H1 (cell line): ENCODE measurements at regions not wholly inside any gene's neighbourhood (a gene's known extent, or its start where the extent isn't known, plus 50 kb on each side); places are given as distances from the start of the nearest gene placed in this dataset.

Source experiments
- CTCF ChIA-PET: fragments of 300-600 bp; sonication (Branson Sonifier 250); formaldehyde crosslinking; loops from one replicate; lab custom pipeline; 2021; ENCODE audit not compliant: partially characterized antibody; lab: Charles Lee
- POLR2A ChIA-PET: fragments of 300-600 bp; sonication (Branson Sonifier 250); formaldehyde crosslinking; loops from one replicate; lab custom pipeline; 2021; ENCODE audit warnings: inconsistent platforms; ENCODE audit not compliant: partially characterized antibody; lab: Charles Lee
- DNase-seq, 2 experiments: peaks; one replicate each; pipeline versions ENCODE4 v3.0.0 to v3.0.0-alpha.2; 2010 to 2022; ENCODE audit warnings: low spot score in 2 of 2, low read depth in 1 of 2, mixed read lengths in 1 of 2
- FAIRE-seq: peaks from 2 replicates; lab custom pipeline; 2011; peaks lifted over from hg19 to GRCh38; lab: Jason Lieb, UNC
- H2AFZ ChIP-seq: 2 replicates; pipeline ENCODE4 v1.8.1; 2012; ENCODE audit warnings: low read length, inconsistent platforms
- H2AK5ac ChIP-seq: 2 replicates; pipeline ENCODE4 v1.6.1; 2013; ENCODE audit warnings: low read depth, low read length
- H2BK120ac ChIP-seq: replicated peaks from 2 replicates; pipeline ENCODE3; 2013; ENCODE audit warnings: low read depth, low read length, inconsistent platforms
- H2BK12ac ChIP-seq: 2 replicates; pipeline ENCODE4 v1.6.1; 2013; ENCODE audit warnings: low read depth, low read length
- H2BK15ac ChIP-seq: 2 replicates; pipeline ENCODE4 v1.6.1; 2013; ENCODE audit warnings: low read length
- H2BK20ac ChIP-seq: 2 replicates; pipeline ENCODE4 v1.6.1; 2013; ENCODE audit warnings: low read length
- H2BK5ac ChIP-seq: 2 replicates; pipeline ENCODE4 v1.6.1; 2013; ENCODE audit warnings: low read depth, low read length
- H3K14ac ChIP-seq: 2 replicates; pipeline ENCODE4 v1.6.1; 2013; ENCODE audit warnings: inconsistent platforms; ENCODE audit not compliant: insufficient read length
- H3K18ac ChIP-seq: 2 replicates; pipeline ENCODE4 v1.6.1; 2013; ENCODE audit warnings: low read length; ENCODE audit errors: extremely low read depth
- H3K23ac ChIP-seq: 2 replicates; pipeline ENCODE4 v1.6.1; 2013; ENCODE audit warnings: inconsistent platforms; ENCODE audit not compliant: insufficient read length
- H3K23me2 ChIP-seq: 2 replicates; pipeline ENCODE4 v1.6.1; 2013; ENCODE audit warnings: low read depth, low read length
- H3K27ac ChIP-seq: 2 replicates; pipeline ENCODE4 v1.6.1; 2011; ENCODE audit warnings: low read depth, low read length, inconsistent platforms
- H3K27me3 ChIP-seq, 4 experiments: replicated peaks in 1 of 4; 1 replicate in 1 of 4; 2 replicates in 3 of 4; pipeline versions ENCODE4 v1.6.1 to v1.8.1; 2011 to 2013; ENCODE audit warnings: low read length in 3 of 4, mild to moderate bottlenecking in 3 of 4, inconsistent platforms in 2 of 4, mixed read lengths in 2 of 4, moderate library complexity in 1 of 4; ENCODE audit not compliant: control insufficient read depth in 3 of 4, insufficient read depth in 3 of 4; ENCODE audit errors: extremely low read depth in 1 of 4
- H3K36me3 ChIP-seq, 4 experiments: 2 replicates each; pipeline versions ENCODE4 v1.6.1 to v1.8.1; 2011 to 2013; ENCODE audit warnings: mild to moderate bottlenecking in 4 of 4, low read length in 3 of 4, moderate library complexity in 2 of 4, control low read depth in 1 of 4, inconsistent platforms in 1 of 4; ENCODE audit not compliant: insufficient read depth in 4 of 4, control insufficient read depth in 2 of 4
- H3K4ac ChIP-seq: replicated peaks from 2 replicates; pipeline ENCODE3; 2013; ENCODE audit warnings: low read length, low read depth, mixed read lengths, inconsistent platforms; ENCODE audit not compliant: insufficient read length
- H3K4me1 ChIP-seq, 4 experiments: replicated peaks in 1 of 4; 1 replicate in 1 of 4; 2 replicates in 3 of 4; pipeline versions ENCODE4 v1.6.1 to v1.8.1; 2011 to 2013; ENCODE audit warnings: low read length in 3 of 4, inconsistent platforms in 2 of 4, mixed read lengths in 1 of 4; ENCODE audit not compliant: insufficient read depth in 4 of 4, control insufficient read depth in 3 of 4
- H3K4me2 ChIP-seq, 2 experiments: 2 replicates each; pipeline versions ENCODE4 v1.6.1 to v1.8.1; 2011 to 2013; ENCODE audit warnings: low read depth in 2 of 2, low read length in 2 of 2, control low read depth in 1 of 2, inconsistent platforms in 1 of 2, mild to moderate bottlenecking in 1 of 2; ENCODE audit not compliant: insufficient read depth in 1 of 2
- H3K4me3 ChIP-seq, 4 experiments: fragments of 200-600, 300-600 bp in 1 of 4; sonication (generic), shearing (Covaris generic), sonication (Bioruptor Twin) in 1 of 4; 2 replicates each; pipeline versions ENCODE4 v1.5.1 to v1.8.1; 2011 to 2016; ENCODE audit warnings: low read length in 4 of 4, low read depth in 3 of 4, control low read depth in 2 of 4, inconsistent platforms in 2 of 4, mild to moderate bottlenecking in 2 of 4, mixed read lengths in 1 of 4, moderate library complexity in 1 of 4; ENCODE audit not compliant: insufficient read depth in 2 of 4; ENCODE audit errors: extremely low read depth in 1 of 4
- H3K56ac ChIP-seq: replicated peaks from 2 replicates; pipeline ENCODE3; 2013; ENCODE audit warnings: low read depth, mild to moderate bottlenecking, mixed read lengths, low read length, inconsistent platforms; ENCODE audit not compliant: insufficient read length
- H3K79me1 ChIP-seq: 2 replicates; pipeline ENCODE4 v1.6.1; 2013; ENCODE audit warnings: low read depth, low read length, control low read depth
- H3K79me2 ChIP-seq, 2 experiments: 2 replicates each; pipeline versions ENCODE4 v1.6.1 to v1.8.1; 2012 to 2013; ENCODE audit warnings: low read length in 2 of 2, mild to moderate bottlenecking in 2 of 2, inconsistent platforms in 1 of 2; ENCODE audit not compliant: insufficient read depth in 2 of 2, control insufficient read depth in 1 of 2
- H3K9ac ChIP-seq, 4 experiments: replicated peaks in 1 of 4; 1 replicate in 1 of 4; 2 replicates in 3 of 4; pipeline versions ENCODE4 v1.6.1 to v1.8.1; 2011 to 2013; ENCODE audit warnings: low read depth in 3 of 4, low read length in 3 of 4, control low read depth in 2 of 4, mild to moderate bottlenecking in 2 of 4, moderate library complexity in 2 of 4, inconsistent platforms in 1 of 4; ENCODE audit errors: extremely low read depth in 1 of 4
- H3K9me3 ChIP-seq, 2 experiments: 2 replicates each; pipeline versions ENCODE4 v1.6.1 to v1.8.1; 2012 to 2013; ENCODE audit warnings: mild to moderate bottlenecking in 2 of 2, moderate library complexity in 2 of 2, control low read depth in 1 of 2, inconsistent platforms in 1 of 2, low read depth in 1 of 2, low read length in 1 of 2, mixed read lengths in 1 of 2; ENCODE audit not compliant: insufficient read depth in 2 of 2
- H4K20me1 ChIP-seq, 2 experiments: replicated peaks in 1 of 2; 2 replicates each; pipeline versions ENCODE3 to v1.8.1; 2011 to 2013; ENCODE audit warnings: inconsistent platforms in 2 of 2, low read length in 2 of 2, mild to moderate bottlenecking in 1 of 2; ENCODE audit not compliant: insufficient read depth in 2 of 2, control insufficient read depth in 1 of 2
- H4K5ac ChIP-seq: 2 replicates; pipeline ENCODE4 v1.6.1; 2013; ENCODE audit warnings: low read length, low read depth, mixed read lengths, inconsistent platforms; ENCODE audit not compliant: insufficient read length
- H4K8ac ChIP-seq: 2 replicates; pipeline ENCODE4 v1.8.0; 2013; ENCODE audit warnings: mild to moderate bottlenecking, moderate library complexity, low read length, inconsistent platforms; ENCODE audit not compliant: insufficient read depth; ENCODE audit errors: extremely low read depth
- H4K91ac ChIP-seq: replicated peaks from 2 replicates; pipeline ENCODE3; 2013; ENCODE audit warnings: low read length, mixed read lengths, inconsistent platforms; ENCODE audit not compliant: insufficient read length
- BACH1 ChIP-seq: IDR thresholded peaks from 2 replicates; pipeline ENCODE4 v1.6.1; 2012; ENCODE audit warnings: low read length, improper control_type of control experiment
- KDM4A ChIP-seq: IDR thresholded peaks from one replicate; pipeline ENCODE4 v1.7.1; 2012; ENCODE audit warnings: low read depth, mild to moderate bottlenecking, moderate library complexity, low read length, inconsistent platforms; ENCODE audit not compliant: severe bottlenecking
- MAFK ChIP-seq: IDR thresholded peaks from 2 replicates; pipeline ENCODE4 v1.6.1; 2012; ENCODE audit warnings: low read depth, mild to moderate bottlenecking, improper control_type of control experiment, low read length
- NANOG ChIP-seq: IDR thresholded peaks from 2 replicates; pipeline ENCODE4 v1.6.1; 2011; ENCODE audit warnings: low read length, low read depth, mild to moderate bottlenecking, inconsistent platforms; ENCODE audit not compliant: insufficient read depth, poor library complexity, severe bottlenecking
- RNF2 ChIP-seq: fragments of 200-900, 300-1000 bp; sonication (generic); IDR thresholded peaks from 2 replicates; pipeline ENCODE4 v1.7.1; 2016; ENCODE audit warnings: borderline replicate concordance, low read depth, mild to moderate bottlenecking, antibody characterized with exemption, low read length; ENCODE audit not compliant: poor library complexity, severe bottlenecking; ENCODE audit errors: missing control alignments
- SP2 ChIP-seq: IDR thresholded peaks from 2 replicates; pipeline ENCODE4 v1.6.1; 2012; ENCODE audit warnings: mild to moderate bottlenecking, low read length, inconsistent platforms
- TCF12 ChIP-seq: IDR thresholded peaks from 2 replicates; pipeline ENCODE4 v1.6.1; 2011; ENCODE audit warnings: low read depth, mild to moderate bottlenecking, low read length
- WGBS, 2 experiments: shearing (Covaris generic) in 1 of 2; methylation state at CpG; one replicate each; pipeline versions ENCODE4 v1.1.6 to v1.1.7; 2013 to 2015; ENCODE audit warnings: low lambda C conversion rate in 2 of 2, mixed read lengths in 2 of 2, inconsistent platforms in 1 of 2, low coverage in 1 of 2, missing lambda C conversion rate in 1 of 2; ENCODE audit not compliant: insufficient replicate concordance in 2 of 2, insufficient coverage in 1 of 2, insufficient read length in 1 of 2; ENCODE audit errors: extremely low coverage in 1 of 2, missing lambda C conversion rate in 1 of 2; 5-methylcytosine and 5-hydroxymethylcytosine counted together
- TF ChIP-seq, protein P1 (sequence below), 3 experiments: IDR thresholded peaks; 1 replicate in 2 of 3; 2 replicates in 1 of 3; pipeline versions ENCODE4 v1.5.1 to v1.6.1; 2011; ENCODE audit warnings: low read length in 3 of 3, mild to moderate bottlenecking in 3 of 3, inconsistent platforms in 2 of 3, low read depth in 1 of 3, moderate library complexity in 1 of 3; ENCODE audit not compliant: insufficient read depth in 1 of 3; ENCODE audit errors: control extremely low read depth in 1 of 3

- Histone ChIP-seq H3K23ac (no peak overlapping the region), H4K8ac (no peak overlapping the region), H3K27ac (no peak overlapping the region), H3K36me3 (peaks cover 0 to 3% (median 0%) of the 10 kb centered on the region in 4 experiments; a peak in 1 of 8 replicates), H3K4me1 (no peaks in the 10 kb centered on the region), H4K91ac (no peak overlapping the region), H3K4me2 (no peak overlapping the region), H3K4ac (no peak overlapping the region), H2BK15ac (no peak overlapping the region), H3K27me3 (no peaks in the 10 kb centered on the region), H2BK120ac (no peak overlapping the region), H2BK5ac (no peak overlapping the region), H3K9ac (no peak overlapping the region), H2AFZ (no peak overlapping the region), H2AK5ac (no peak overlapping the region), H3K4me3 (no peak overlapping the region), H3K9me3 (peaks cover 0 to 8% of the 10 kb centered on the region in 2 experiments; a peak in 1 of 4 replicates), H3K18ac (no peak overlapping the region), H2BK20ac (no peak overlapping the region), H3K23me2 (no peaks in the 10 kb centered on the region), H3K79me1 (no peaks in the 10 kb centered on the region), H2BK12ac (no peak overlapping the region), H4K5ac (no peak overlapping the region), H3K14ac (no peak overlapping the region), H4K20me1 (no peaks in the 10 kb centered on the region), H3K56ac (no peak overlapping the region), H3K79me2 (no peaks in the 10 kb centered on the region)
- FAIRE-seq (no peak), DNase-seq (no peak)
- TF ChIP-seq, protein P1, sequence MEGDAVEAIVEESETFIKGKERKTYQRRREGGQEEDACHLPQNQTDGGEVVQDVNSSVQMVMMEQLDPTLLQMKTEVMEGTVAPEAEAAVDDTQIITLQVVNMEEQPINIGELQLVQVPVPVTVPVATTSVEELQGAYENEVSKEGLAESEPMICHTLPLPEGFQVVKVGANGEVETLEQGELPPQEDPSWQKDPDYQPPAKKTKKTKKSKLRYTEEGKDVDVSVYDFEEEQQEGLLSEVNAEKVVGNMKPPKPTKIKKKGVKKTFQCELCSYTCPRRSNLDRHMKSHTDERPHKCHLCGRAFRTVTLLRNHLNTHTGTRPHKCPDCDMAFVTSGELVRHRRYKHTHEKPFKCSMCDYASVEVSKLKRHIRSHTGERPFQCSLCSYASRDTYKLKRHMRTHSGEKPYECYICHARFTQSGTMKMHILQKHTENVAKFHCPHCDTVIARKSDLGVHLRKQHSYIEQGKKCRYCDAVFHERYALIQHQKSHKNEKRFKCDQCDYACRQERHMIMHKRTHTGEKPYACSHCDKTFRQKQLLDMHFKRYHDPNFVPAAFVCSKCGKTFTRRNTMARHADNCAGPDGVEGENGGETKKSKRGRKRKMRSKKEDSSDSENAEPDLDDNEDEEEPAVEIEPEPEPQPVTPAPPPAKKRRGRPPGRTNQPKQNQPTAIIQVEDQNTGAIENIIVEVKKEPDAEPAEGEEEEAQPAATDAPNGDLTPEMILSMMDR (IDR thresholded peaks at IDR 0.05; ENCODE audit: control extremely low read depth in 1 of 3, insufficient read depth in 1 of 3, low read depth in 1 of 3, low read length in 3 of 3): no peak
- TF ChIP-seq NANOG (no peak), TCF12 (no peak), RNF2 (no peak), SP2 (no peak), KDM4A (no peak), MAFK (no peak), BACH1 (no peak)
- WGBS, 2 experiments: 81% methylated on average over 1 of the region's 1 CpG; no CpG with 5 or more reads in 1 of the 2 experiments
- POLR2A ChIA-PET: no interaction called here
- CTCF ChIA-PET: no interaction called here
These were observed 163.0 kb upstream of the AGA start for GRCh38 chr4:177605252-177605651.
